ENCODE measurements at regions not wholly inside any gene's neighbourhood (a gene's known extent, or its start where the extent isn't known, plus 50 kb on each side); places are given as distances from the start of the nearest gene placed in this dataset.

GRCh38 chr2:12419803-12420202 lies 296.9 kb upstream of the TRIB2 start:
- no peak overlapping the region for H3K4me3 ChIP-seq (replicated peaks in 1 of 2; ENCODE audit: low read depth in 2 of 2, low read length in 2 of 2)
- no peak for TF ChIP-seq CTCF (IDR thresholded peaks at IDR 0.05; ENCODE audit: low read depth, low read length)
- no peak for DNase-seq (ENCODE audit: low read depth in 2 of 2)

- H3K4me3 ChIP-seq (replicated peaks in 1 of 2; ENCODE audit: low read depth in 2 of 2, low read length in 2 of 2): no peak overlapping the region
Observed at GRCh38 chr2:12421046-12421445, 295.7 kb upstream of the TRIB2 start.

GRCh38 chr2:12424219-12424618 lies 292.5 kb upstream of the TRIB2 start:
- no peak for TF ChIP-seq CTCF (IDR thresholded peaks at IDR 0.05; ENCODE audit: low read depth, low read length)
- peak; percentile 31 to 35 for DNase-seq (ENCODE audit: low read depth in 2 of 2)
- H3K4me3 ChIP-seq (replicated peaks in 1 of 2; ENCODE audit: low read depth in 2 of 2, low read length in 2 of 2): no peak overlapping the region

More at GRCh38 chr2:12421046-12421445, 295.7 kb upstream of the TRIB2 start:
- DNase-seq (ENCODE audit: low read depth in 2 of 2): no peak
- TF ChIP-seq CTCF (IDR thresholded peaks at IDR 0.05; ENCODE audit: low read depth, low read length): no peak

- H3K4me3 ChIP-seq (replicated peaks in 1 of 2; ENCODE audit: low read depth in 2 of 2, low read length in 2 of 2): no peak overlapping the region
- no peak for TF ChIP-seq CTCF (IDR thresholded peaks at IDR 0.05; ENCODE audit: low read depth, low read length)
- DNase-seq (ENCODE audit: low read depth in 2 of 2): peak in 1 of 2 donors; percentile 86
Observed at GRCh38 chr2:12424809-12425208, 291.9 kb upstream of the TRIB2 start.

- H3K4me3 ChIP-seq (replicated peaks in 1 of 2; ENCODE audit: low read depth in 2 of 2, low read length in 2 of 2): no peak overlapping the region
- no peak for DNase-seq (ENCODE audit: low read depth in 2 of 2)
- no peak for TF ChIP-seq CTCF (IDR thresholded peaks at IDR 0.05; ENCODE audit: low read depth, low read length)
Observed at GRCh38 chr2:12428324-12428723, 288.4 kb upstream of the TRIB2 start.

- H3K4me3 ChIP-seq (replicated peaks in 1 of 2; ENCODE audit: low read depth in 2 of 2, low read length in 2 of 2): no peak overlapping the region
- no peak for TF ChIP-seq CTCF (IDR thresholded peaks at IDR 0.05; ENCODE audit: low read depth, low read length)
- DNase-seq (ENCODE audit: low read depth in 2 of 2): no peak
Observed at GRCh38 chr2:12428786-12429185, 287.9 kb upstream of the TRIB2 start.

GRCh38 chr2:12429779-12430406 lies 286.8 kb upstream of the TRIB2 start:
- peak; percentile 38 to 83 for DNase-seq (ENCODE audit: low read depth in 2 of 2)
- TF ChIP-seq CTCF (IDR thresholded peaks at IDR 0.05; ENCODE audit: low read depth, low read length): no peak
- H3K4me3 ChIP-seq (replicated peaks in 1 of 2; ENCODE audit: low read depth in 2 of 2, low read length in 2 of 2): no peak overlapping the region

Measured in cardiac fibroblast (primary cell).